ENCODE measurements at regions not wholly inside any gene's neighbourhood (a gene's known extent, or its start where the extent isn't known, plus 50 kb on each side); places are given as distances from the start of the nearest gene placed in this dataset.
"Not testable (repeated sequence)": the region's sequence is repeated elsewhere in the genome, so short reads cannot be mapped to it uniquely, and the experiment has no call there.

- DNase-seq, result no peak
These were observed 267.6 kb upstream of the OR4E1 start for GRCh38 chr14:21940887-21941856.

GRCh38 chr14:21939836-21940235, 266.2 kb upstream of the OR4E1 start:
- DNase-seq, result no peak

- no peak for DNase-seq
These were observed 264.4 kb upstream of the OR4E1 start for GRCh38 chr14:21937996-21938395.

- DNase-seq, result no peak
These were observed 260.1 kb upstream of the OR4E1 start for GRCh38 chr14:21933681-21934080.

- DNase-seq, result no peak
These were observed 250.9 kb upstream of the OR4E1 start for GRCh38 chr14:21924479-21924878.

GRCh38 chr14:21923820-21924219, 250.2 kb upstream of the OR4E1 start:
- DNase-seq, result no peak

- no peak for DNase-seq
These were observed 247.8 kb upstream of the OR4E1 start for GRCh38 chr14:21921453-21921852.

- DNase-seq, result no peak
These were observed 244.2 kb upstream of the OR4E1 start for GRCh38 chr14:21917699-21918436.

GRCh38 chr14:21915826-21916225, 242.2 kb upstream of the OR4E1 start:
- no peak for DNase-seq

- peak; percentile 1 for DNase-seq
These were observed 240.1 kb upstream of the OR4E1 start for GRCh38 chr14:21913759-21914158.

GRCh38 chr14:21912367-21912766, 238.7 kb upstream of the OR4E1 start:
- DNase-seq, result no peak

GRCh38 chr14:21911877-21912276, 238.3 kb upstream of the OR4E1 start:
- no peak for DNase-seq

- DNase-seq, result no peak
These were observed 236.6 kb upstream of the OR4E1 start for GRCh38 chr14:21910260-21910659.

GRCh38 chr14:21902561-21903181, 229.1 kb upstream of the OR4E1 start:
- no peak for DNase-seq

- DNase-seq, result not testable (repeated sequence)
These were observed 221.2 kb upstream of the OR4E1 start for GRCh38 chr14:21894898-21895194.

GRCh38 chr14:21894003-21894897, 220.6 kb upstream of the OR4E1 start:
- no peak for DNase-seq

GRCh38 chr14:21891921-21892320, 218.3 kb upstream of the OR4E1 start:
- DNase-seq, result no peak

- no peak for DNase-seq
These were observed 211.4 kb upstream of the OR4E1 start for GRCh38 chr14:21884995-21885394.

- DNase-seq, result no peak
These were observed 208.6 kb upstream of the OR4E1 start for GRCh38 chr14:21882226-21882625.

GRCh38 chr14:21880918-21881317, 207.3 kb upstream of the OR4E1 start:
- no peak for DNase-seq

GRCh38 chr14:21875791-21876190, 202.2 kb upstream of the OR4E1 start:
- DNase-seq, result no peak

GRCh38 chr14:21874946-21875345, 201.3 kb upstream of the OR4E1 start:
- no peak for DNase-seq

GRCh38 chr14:21874167-21874566, 200.5 kb upstream of the OR4E1 start:
- no peak for DNase-seq

Measured in NCI-H2029 treated with DMSO at 0.1 percent for 48 hours (cell line).